ENCODE measurements at regions not wholly inside any gene's neighbourhood (a gene's known extent, or its start where the extent isn't known, plus 50 kb on each side); places are given as distances from the start of the nearest gene placed in this dataset.
"Not testable (repeated sequence)": the region's sequence is repeated elsewhere in the genome, so short reads cannot be mapped to it uniquely, and the experiment has no call there.

- DNase-seq (ENCODE audit: low read depth in 3 of 3): no peak
These were observed 156.1 kb upstream of the SALL4 start for GRCh38 chr20:51958099-51959065.

- no peak for DNase-seq (ENCODE audit: low read depth in 3 of 3)
These were observed 153.4 kb upstream of the SALL4 start for GRCh38 chr20:51955756-51956155.

- DNase-seq (ENCODE audit: low read depth in 3 of 3): no peak
These were observed 151.5 kb upstream of the SALL4 start for GRCh38 chr20:51953731-51954340.

- DNase-seq (ENCODE audit: low read depth in 3 of 3): no peak
These were observed 148.6 kb upstream of the SALL4 start for GRCh38 chr20:51950926-51951325.

GRCh38 chr20:51946586-51946985 is 144.3 kb upstream of the SALL4 start:
- DNase-seq (ENCODE audit: low read depth in 3 of 3): no peak

GRCh38 chr20:51945881-51946280 is 143.6 kb upstream of the SALL4 start:
- DNase-seq (ENCODE audit: low read depth in 3 of 3): no peak

- DNase-seq (ENCODE audit: low read depth in 3 of 3): no peak
These were observed 142.9 kb upstream of the SALL4 start for GRCh38 chr20:51945177-51945576.

- no peak for DNase-seq (ENCODE audit: low read depth in 3 of 3)
These were observed 141.4 kb upstream of the SALL4 start for GRCh38 chr20:51943761-51944160.

- DNase-seq (ENCODE audit: low read depth in 3 of 3): not testable (repeated sequence)
These were observed 141.0 kb upstream of the SALL4 start for GRCh38 chr20:51943326-51943725.

- DNase-seq (ENCODE audit: low read depth in 3 of 3): no peak
These were observed 139.2 kb upstream of the SALL4 start for GRCh38 chr20:51941503-51941902.

- DNase-seq (ENCODE audit: low read depth in 3 of 3): no peak
These were observed 136.9 kb upstream of the SALL4 start for GRCh38 chr20:51939259-51939585.

GRCh38 chr20:51938559-51939258 is 136.4 kb upstream of the SALL4 start:
- no peak for DNase-seq (ENCODE audit: low read depth in 3 of 3)

- DNase-seq (ENCODE audit: low read depth in 3 of 3): no peak
These were observed 135.5 kb upstream of the SALL4 start for GRCh38 chr20:51937779-51938178.

- no peak for DNase-seq (ENCODE audit: low read depth in 3 of 3)
These were observed 134.1 kb upstream of the SALL4 start for GRCh38 chr20:51936377-51936776.

- DNase-seq (ENCODE audit: low read depth in 3 of 3): no peak
These were observed 132.7 kb upstream of the SALL4 start for GRCh38 chr20:51935003-51935358.

GRCh38 chr20:51934301-51935002 is 132.1 kb upstream of the SALL4 start:
- no peak for DNase-seq (ENCODE audit: low read depth in 3 of 3)

- no peak for DNase-seq (ENCODE audit: low read depth in 3 of 3)
These were observed 129.1 kb upstream of the SALL4 start for GRCh38 chr20:51931371-51931781.

GRCh38 chr20:51930775-51931174 is 128.5 kb upstream of the SALL4 start:
- DNase-seq (ENCODE audit: low read depth in 3 of 3): no peak

GRCh38 chr20:51928931-51929330 is 126.6 kb upstream of the SALL4 start:
- DNase-seq (ENCODE audit: low read depth in 3 of 3): no peak

- DNase-seq (ENCODE audit: low read depth in 3 of 3): not testable (repeated sequence)
These were observed 125.6 kb upstream of the SALL4 start for GRCh38 chr20:51927970-51928369.

GRCh38 chr20:51926670-51927305 is 124.5 kb upstream of the SALL4 start:
- DNase-seq (ENCODE audit: low read depth in 3 of 3): no peak

GRCh38 chr20:51924509-51924908 is 122.2 kb upstream of the SALL4 start:
- no peak for DNase-seq (ENCODE audit: low read depth in 3 of 3)

Data from stimulated activated CD4-positive, alpha-beta T cell treated with anti-CD3 and anti-CD28 coated beads, TNF-alpha, amount 100 ng/mL, for 4 hours (primary cell).